PFSK-1 (cell line): ENCODE measurements at regions not wholly inside any gene's neighbourhood (a gene's known extent, or its start where the extent isn't known, plus 50 kb on each side); places are given as distances from the start of the nearest gene placed in this dataset.

Experiments used
- FOXP2 ChIP-seq: optimal IDR thresholded peaks from 2 replicates; pipeline ENCODE3; 2011; ENCODE audit warnings: borderline replicate concordance, control low read depth, inconsistent platforms; ENCODE audit not compliant: insufficient read depth; ENCODE audit errors: extremely low read length, extremely low read depth
- POLR2AphosphoS5 ChIP-seq: IDR thresholded peaks from 2 replicates; pipeline ENCODE4 v1.6.1; 2012; ENCODE audit warnings: low read depth, mild to moderate bottlenecking, control low read depth, low read length, moderate library complexity
- REST ChIP-seq, 2 experiments: IDR thresholded peaks; 2 replicates each; pipeline versions ENCODE4 v1.6.1 to v1.8.0; 2011 to 2012; ENCODE audit warnings: low read depth in 2 of 2, low read length in 2 of 2, control low read depth in 1 of 2, inconsistent platforms in 1 of 2, mild to moderate bottlenecking in 1 of 2, moderate library complexity in 1 of 2; ENCODE audit not compliant: insufficient read depth in 1 of 2
- SIN3A ChIP-seq: IDR thresholded peaks from 2 replicates; pipeline ENCODE4 v1.6.1; 2012; ENCODE audit warnings: mild to moderate bottlenecking, low read length, moderate library complexity, borderline replicate concordance; ENCODE audit not compliant: insufficient read depth
- TAF1 ChIP-seq: IDR thresholded peaks from 2 replicates; pipeline ENCODE4 v1.6.1; 2012; ENCODE audit warnings: low read length, control low read depth, borderline replicate concordance; ENCODE audit not compliant: insufficient read depth

GRCh38 chr2:17190527-17190926, 327.7 kb downstream of the RAD51AP2 start:
- no peak for TF ChIP-seq POLR2AphosphoS5
- TF ChIP-seq SIN3A = no peak
- no peak for TF ChIP-seq TAF1
- TF ChIP-seq REST (IDR thresholded peaks at IDR 0.05; ENCODE audit: insufficient read depth in 1 of 2, low read depth in 2 of 2, low read length in 2 of 2) = no peak
- no peak for TF ChIP-seq FOXP2
